ENCODE measurements at regions not wholly inside any gene's neighbourhood (a gene's known extent, or its start where the extent isn't known, plus 50 kb on each side); places are given as distances from the start of the nearest gene placed in this dataset.
"Not testable (repeated sequence)": the region's sequence is repeated elsewhere in the genome, so short reads cannot be mapped to it uniquely, and the experiment has no call there.

DNA sequence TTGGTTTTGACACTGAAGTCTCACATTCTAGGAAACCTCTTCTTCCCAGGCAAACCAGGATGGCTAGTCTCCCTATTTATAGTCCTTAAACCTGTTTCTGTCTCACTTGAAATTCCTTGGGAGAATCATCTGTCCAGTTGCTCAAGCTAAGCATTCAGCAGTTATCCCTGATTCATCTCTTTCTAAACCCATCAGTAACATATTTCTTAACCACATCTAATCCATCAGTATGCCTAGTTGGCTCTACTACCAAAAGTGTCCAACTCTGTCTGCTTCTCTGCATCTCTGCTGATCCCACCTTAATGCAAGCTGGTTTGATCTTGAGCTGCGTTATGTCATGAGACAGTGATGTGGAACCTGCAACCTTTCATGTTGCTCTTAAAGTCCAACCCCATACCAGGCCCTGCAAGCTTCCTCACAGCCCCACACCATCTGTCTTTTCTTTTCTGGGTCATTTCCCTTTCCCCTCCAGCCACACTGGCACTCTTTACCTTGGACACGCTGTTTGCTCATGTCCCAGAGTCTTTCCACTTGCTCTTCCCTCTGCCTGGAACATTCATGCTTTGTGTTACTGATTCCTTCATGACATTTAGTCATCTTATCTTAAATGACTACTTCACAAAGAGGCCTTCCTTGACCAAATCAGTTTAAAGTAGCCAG, 380.8 kb upstream of the RGS6 start:
- no peak for DNase-seq

DNA sequence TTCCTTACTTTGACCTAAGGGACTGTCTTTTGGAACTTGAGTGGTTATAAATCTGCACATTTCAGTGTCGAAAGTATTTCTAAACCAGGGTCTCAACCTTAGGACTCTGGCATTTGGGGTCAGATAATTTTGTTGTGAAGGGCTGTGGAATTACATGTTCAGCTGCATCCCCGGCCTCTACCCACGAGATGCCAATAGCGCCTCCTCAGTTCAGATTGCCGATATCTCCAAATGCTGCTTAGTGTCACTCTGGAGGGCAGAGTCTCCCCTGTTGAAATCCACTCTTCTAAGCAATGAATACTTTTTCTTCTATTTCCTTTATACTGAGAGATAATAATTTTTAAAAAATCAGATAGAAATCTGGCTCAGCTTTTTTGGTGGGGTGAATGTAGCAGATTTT, 379.4 kb upstream of the RGS6 start:
- no peak for DNase-seq

DNA sequence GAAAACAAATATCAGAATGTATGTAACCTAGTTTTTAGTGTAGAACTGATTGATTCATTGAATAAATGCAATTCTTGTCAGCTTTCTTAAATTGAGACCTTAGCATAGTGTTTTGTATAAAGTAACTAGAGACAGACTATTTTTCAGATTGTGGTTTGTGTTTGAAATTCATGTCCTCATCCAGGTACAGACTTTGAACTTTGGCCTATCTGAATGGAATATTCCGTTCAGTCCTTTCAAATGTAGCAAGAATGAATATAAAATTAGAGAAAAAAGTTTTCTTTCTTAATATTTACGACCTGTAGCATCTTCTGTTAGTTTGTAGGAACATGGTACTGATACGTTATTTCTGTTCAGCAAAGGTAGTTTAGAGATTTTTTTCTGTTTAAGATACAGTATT, 378.4 kb upstream of the RGS6 start:
- DNase-seq, result no peak

DNA sequence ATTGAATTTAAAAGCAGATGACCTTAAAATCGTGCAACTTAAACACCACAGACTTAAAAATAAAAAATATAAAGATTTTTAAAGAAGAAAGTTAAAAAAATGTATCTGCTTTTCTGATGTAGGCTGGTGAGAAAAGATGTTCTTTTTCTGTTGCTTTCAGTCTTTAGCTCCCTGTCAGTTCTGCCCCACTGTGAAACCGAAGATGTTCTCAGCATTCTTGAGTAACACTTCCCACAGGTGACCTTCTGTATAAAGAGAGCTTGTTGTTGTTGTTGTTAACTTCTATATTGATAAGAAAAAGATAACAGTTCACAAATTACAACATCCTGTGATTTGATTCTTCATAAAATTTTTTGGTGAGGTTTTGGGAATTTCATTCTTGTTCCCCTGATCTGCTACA, 377.9 kb upstream of the RGS6 start:
- no peak for DNase-seq

DNA sequence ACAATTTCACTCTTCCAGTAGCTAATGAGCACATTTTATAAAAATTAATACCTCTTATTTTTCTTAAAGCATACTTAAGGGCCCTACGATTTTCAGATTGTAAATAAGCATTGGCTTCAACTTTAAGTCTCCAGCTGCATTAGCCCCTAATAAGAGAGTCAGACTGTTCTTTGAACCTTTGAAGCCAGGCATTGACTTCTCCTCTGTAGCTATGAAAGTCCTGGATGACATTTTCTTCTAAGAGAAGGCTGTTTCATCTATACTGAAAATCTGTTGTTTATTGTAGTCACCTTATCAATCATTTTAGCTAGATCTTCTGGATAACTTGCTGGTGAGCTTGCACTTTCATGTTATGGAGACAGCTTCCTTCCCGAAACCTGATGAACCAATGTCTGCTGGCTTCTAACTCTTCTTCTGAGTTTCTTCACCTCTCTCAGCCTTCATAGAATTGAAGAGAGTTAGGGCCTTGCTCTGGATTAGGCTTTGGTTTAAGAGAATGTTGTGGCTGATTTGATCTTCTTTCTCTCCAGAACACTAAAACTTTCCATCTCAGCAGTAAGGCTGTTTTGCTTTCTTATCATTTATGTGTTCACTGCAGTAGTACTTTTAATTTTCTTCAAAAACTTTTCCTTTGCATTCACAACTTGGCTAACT, 377.1 kb upstream of the RGS6 start:
- DNase-seq, result no peak

GRCh38 chr14:71555654-71556559, 376.3 kb upstream of the RGS6 start:
- DNase-seq, result no peak

- no peak for DNase-seq
These were observed 375.5 kb upstream of the RGS6 start for GRCh38 chr14:71556730-71557129.

DNA sequence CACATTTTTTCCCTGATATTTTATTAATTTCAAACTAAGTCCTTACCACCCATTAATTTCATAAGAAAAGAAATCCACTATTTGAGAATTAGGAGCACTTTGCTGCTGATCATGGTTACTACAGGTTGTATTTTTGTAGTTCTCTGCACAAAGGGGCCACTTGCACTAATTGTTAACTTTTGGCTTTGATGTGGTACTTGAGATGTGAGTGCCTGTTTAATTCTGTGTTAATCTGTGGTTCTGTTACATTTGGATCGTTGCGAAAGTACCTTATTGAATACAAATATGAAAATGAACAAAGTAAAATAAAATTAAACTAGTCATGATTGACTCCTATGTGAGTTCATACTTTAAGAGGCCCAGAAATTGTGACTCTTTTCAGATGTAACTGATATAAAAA, 374.9 kb upstream of the RGS6 start:
- DNase-seq, result no peak

GRCh38 chr14:71558943-71559342, 373.3 kb upstream of the RGS6 start:
- DNase-seq, result not testable (repeated sequence)

- no peak for DNase-seq
These were observed 371.5 kb upstream of the RGS6 start for GRCh38 chr14:71560751-71561150.

DNA sequence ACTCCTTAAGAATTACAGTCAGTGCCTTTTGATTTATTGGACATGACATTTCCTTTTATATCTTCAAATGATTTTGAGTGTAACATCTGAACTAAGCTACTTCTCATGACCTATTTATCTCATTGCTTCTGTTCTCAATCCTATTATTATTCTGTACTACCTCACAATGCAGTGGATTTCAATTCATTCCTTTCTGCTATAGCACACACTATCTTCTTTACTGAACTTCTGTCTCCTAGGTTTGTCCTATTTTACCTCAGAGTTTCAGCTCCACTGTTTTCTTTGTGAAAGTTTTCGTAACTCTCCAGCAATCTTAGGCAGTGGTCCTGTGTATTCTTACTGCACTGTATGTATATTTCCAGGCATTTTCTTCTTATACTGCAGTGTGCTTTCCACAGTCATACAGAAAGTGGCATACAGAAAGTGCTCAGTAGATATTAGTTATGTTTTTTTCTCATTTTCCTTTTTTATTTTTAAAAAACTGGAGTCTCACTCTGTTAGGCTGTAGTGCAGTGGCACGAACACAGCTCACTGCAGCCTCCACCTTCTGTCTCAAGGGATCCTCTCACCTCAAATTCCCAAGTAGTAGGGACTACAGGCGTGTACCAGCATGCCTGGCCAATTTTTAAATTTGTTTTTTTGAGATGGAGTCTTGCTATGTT, 368.6 kb upstream of the RGS6 start:
- DNase-seq, result no peak

- no peak for DNase-seq
These were observed 366.0 kb upstream of the RGS6 start for GRCh38 chr14:71566276-71566675.

DNA sequence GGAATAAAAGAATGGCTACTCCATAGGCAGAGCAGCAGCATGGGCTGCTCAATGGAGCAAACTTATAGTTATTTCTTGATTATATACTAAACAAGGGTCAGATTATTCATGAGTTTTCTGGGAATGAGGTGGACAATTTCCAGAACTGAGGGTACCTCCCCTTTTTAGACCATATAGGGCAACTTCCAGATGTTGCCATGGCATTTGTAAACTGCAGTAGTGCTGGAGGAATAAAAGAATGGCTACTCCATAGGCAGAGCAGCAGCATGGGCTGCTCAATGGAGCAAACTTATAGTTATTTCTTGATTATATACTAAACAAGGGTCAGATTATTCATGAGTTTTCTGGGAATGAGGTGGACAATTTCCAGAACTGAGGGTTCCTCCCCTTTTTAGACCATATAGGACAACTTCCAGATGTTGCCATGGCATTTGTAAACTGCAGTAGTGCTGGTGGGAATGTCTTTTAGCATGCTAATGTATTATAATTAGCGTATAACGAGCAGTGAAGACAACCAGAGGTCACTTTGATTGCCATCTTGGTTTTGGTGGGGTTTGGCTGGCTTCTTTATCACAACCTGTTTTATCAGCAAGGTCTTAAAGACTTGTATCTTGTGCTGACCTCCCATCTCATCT, 364.6 kb upstream of the RGS6 start:
- not testable (repeated sequence) for DNase-seq

DNA sequence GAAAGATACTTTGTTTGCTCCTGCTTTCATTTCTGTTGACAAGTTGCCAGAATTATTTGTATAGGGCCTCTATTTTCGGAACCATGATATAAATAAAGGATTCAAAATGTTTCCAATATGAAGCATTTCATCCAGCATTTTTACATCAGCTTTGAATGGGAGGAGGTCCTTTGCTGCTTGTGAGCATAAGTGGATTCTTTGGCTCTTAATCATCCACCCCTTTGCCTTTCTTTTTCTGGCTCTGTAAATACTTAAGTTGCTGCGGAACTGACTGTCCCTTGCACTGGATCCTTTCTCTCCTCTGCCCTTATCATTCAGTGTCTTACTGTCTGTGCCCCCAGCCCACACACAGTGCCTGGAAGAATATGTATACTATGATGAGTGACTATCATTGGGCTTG, 357.3 kb upstream of the RGS6 start:
- DNase-seq, result no peak

DNA sequence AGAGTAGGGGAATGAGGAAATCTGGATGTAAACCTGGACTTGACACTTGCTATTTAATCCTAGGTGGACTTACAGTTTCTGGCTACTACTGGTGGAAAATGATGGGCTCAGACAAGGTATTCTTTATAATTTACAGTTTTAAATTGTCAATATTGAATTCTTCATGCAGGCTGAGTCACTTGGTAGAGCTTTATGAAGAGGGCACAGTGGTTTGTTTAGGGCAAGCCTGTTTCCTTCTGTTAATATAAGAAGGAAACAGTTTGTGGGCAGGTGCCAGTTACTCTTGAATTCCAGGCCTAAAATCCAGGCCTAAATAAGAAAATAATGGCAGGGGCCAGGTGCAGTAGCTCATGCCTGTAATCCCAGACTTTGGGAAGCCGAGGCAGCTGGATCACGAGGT, 355.8 kb upstream of the RGS6 start:
- DNase-seq, result no peak

GRCh38 chr14:71579331-71579730, 352.9 kb upstream of the RGS6 start:
- no peak for DNase-seq

GRCh38 chr14:71582705-71583104, 349.5 kb upstream of the RGS6 start:
- DNase-seq, result no peak

DNA sequence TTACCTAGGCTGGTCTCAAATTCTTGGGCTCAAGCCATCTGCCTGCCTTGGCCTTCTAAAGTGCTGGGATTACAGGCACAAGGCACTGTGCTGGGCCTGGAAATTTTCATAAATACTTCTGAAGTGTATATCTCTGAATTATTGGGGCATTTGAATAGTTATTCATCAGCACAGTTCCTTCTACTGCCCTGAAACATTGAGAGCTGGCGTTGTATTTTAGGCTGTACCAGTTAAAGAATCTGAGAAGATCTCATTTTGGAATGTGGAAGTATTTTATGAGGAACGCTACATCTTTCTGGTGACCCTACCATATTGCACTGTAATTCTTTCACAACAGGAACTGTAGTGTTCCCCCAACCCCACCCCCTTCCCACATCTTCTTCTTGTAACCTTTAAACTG, 349.0 kb upstream of the RGS6 start:
- DNase-seq, result no peak

- no peak for DNase-seq
These were observed 348.5 kb upstream of the RGS6 start for GRCh38 chr14:71583705-71584104.

DNA sequence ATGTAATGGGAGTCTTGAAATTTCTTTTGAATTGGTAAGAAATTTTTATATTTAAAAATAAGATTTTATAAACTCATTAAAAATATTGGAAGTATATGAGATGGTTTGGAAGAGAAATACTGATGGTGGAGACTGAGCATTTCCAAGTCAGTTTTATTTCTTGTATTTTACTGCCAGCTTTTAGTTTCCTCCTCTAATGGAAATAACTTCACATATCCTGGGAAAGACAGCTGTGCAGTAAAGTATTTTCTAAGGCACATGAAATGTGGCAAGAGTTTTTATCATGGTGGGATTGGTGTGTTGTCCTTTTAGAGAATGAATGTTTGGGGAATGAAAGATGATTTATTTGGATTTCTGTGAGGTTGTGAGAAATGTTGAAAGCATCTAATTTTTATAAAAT, 346.9 kb upstream of the RGS6 start:
- DNase-seq, result no peak

DNA sequence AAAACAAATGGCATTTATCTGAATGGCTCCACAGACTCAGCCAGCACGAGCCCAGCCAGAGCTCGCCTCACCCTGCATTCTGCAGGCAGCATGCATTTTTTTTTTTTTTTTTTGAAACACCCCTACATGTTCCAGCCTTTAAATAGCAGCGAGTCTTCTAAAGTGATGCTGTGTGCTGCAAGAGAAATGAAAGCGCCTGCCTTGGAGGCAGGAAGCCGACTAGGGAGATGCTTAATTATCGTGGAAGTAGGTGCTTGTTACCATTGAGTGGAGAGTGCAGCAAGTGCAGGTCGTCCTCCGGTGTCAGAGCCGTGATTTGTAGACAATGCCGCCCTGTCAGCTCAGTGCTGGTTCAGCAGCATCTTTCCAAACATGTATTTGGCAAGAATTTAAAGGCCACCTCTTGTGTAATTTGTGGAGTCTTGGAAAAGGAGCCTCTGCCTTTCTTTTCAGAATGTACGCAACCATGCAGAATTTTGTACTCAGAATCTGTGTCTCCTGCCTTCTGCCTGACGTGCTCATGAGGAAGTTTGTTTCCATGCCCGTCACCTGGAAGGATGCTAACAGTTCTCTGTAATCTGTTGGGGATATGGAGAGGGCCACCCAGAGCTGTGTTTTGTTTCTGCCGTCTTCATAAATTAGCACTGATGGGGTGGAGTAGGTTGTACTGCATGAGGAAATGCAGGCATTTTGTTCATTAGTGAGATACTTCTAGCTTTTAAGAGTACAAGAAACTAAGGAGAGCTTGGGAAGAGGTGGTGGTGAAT, 345.9 kb upstream of the RGS6 start:
- peak; percentile 55 for DNase-seq

GRCh38 chr14:71588028-71588427, 344.2 kb upstream of the RGS6 start:
- DNase-seq, result no peak

Data from NCI-H1436 (cell line).